ENCODE measurements at regions not wholly inside any gene's neighbourhood (a gene's known extent, or its start where the extent isn't known, plus 50 kb on each side); places are given as distances from the start of the nearest gene placed in this dataset.

- no peak for TF ChIP-seq CTCF (IDR thresholded peaks at IDR 0.05; ENCODE audit: insufficient read depth, missing control alignments)
- FAIRE-seq, result no peak
- DNase-seq (ENCODE audit: insufficient read length, low spot score), result no peak
Observed at GRCh38 chr2:236904389-236905263, 181.1 kb upstream of the COPS8 start.

DNA sequence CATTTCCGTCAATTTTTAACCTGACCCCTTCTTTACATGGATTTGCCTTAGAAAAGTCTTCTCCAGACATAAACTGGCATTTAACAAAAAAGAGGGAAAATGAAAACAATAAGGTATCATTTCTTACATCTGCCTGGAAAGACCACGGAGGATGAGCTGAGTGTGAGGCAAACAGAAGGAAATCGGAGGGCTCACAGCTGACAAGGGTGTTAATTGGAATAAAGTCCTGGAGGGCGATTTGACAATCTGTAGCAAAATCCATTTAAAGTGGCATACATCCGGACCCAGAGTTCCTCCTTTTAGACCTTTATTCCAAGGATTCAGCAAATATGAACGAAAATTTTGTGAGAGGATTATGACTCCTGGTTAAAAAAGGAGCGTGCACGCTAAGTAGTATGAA, 179.7 kb upstream of the COPS8 start:
- TF ChIP-seq CTCF (IDR thresholded peaks at IDR 0.05; ENCODE audit: insufficient read depth, missing control alignments), result no peak
- DNase-seq (ENCODE audit: insufficient read length, low spot score), result no peak
- no peak for FAIRE-seq

DNA sequence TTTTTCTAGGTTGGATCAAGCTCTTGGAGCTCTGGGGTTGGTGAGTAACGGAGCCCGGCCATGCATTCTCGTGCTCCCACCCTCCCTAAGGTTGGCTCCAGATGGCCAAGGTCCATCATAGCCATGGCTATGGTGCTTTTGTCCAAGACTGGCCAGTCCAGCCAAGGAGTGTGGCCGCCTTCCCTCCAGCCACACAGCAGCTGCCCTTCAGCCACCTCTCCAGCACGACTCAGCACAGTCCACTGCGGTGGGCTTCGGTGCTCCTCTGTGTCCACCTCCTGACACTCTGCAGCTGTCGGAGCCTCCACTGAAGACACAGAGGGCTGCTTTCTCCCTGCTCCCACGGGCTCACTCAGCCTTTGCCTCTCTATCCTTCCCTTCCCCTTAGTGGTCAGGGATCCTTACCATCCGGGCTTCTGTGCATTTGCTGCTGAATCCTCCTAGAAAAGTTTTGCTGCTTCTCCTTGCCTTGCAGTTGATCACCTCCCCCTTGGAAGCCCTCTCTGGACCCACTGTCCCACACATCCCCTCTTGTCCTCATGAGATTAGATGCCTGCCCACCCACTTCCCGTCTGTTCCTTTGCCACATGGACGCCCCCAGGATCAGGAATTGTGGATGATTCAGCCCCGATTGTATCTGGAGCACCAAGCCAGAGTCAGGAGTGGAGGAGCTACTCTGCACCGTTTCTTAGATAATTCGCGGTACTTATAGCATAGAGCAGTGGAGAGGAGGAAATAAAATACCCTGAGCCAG, 177.1 kb upstream of the COPS8 start:
- DNase-seq (ENCODE audit: insufficient read length, low spot score), result no peak
- FAIRE-seq, result no peak
- TF ChIP-seq CTCF (IDR thresholded peaks at IDR 0.05; ENCODE audit: insufficient read depth, missing control alignments), result no peak

DNA sequence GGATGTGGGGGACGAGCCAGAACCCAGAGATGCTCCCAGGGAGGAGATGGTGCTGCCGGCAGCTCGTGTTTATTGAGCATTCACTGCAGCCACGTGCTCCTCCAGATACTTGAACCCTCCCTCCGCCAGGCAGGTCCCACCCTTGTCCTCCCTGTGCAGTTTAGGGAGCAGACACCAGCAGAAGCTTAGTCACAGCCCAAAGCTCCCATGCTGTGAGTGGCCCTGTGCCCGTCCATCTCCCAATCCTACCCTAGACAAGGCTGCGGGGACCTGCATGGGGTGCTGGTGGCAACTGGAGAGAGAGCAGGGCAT, 176.5 kb upstream of the COPS8 start:
- no peak for TF ChIP-seq CTCF (IDR thresholded peaks at IDR 0.05; ENCODE audit: insufficient read depth, missing control alignments)
- FAIRE-seq, result no peak
- no peak for DNase-seq (ENCODE audit: insufficient read length, low spot score)

GRCh38 chr2:236909802-236910201, 175.9 kb upstream of the COPS8 start:
- TF ChIP-seq CTCF (IDR thresholded peaks at IDR 0.05; ENCODE audit: insufficient read depth, missing control alignments), result no peak
- FAIRE-seq (no peak), DNase-seq (ENCODE audit: insufficient read length, low spot score) (no peak)

- no peak for DNase-seq (ENCODE audit: insufficient read length, low spot score)
- TF ChIP-seq CTCF (IDR thresholded peaks at IDR 0.05; ENCODE audit: insufficient read depth, missing control alignments), result no peak
- no peak for FAIRE-seq
Observed at GRCh38 chr2:236910781-236911495, 174.8 kb upstream of the COPS8 start.
